Fibroblast of the aortic adventitia (primary cell): ENCODE measurements at regions not wholly inside any gene's neighbourhood (a gene's known extent, or its start where the extent isn't known, plus 50 kb on each side); places are given as distances from the start of the nearest gene placed in this dataset.
"Not testable (repeated sequence)": the region's sequence is repeated elsewhere in the genome, so short reads cannot be mapped to it uniquely, and the experiment has no call there.

Source experiments
- DNase-seq: peaks from one replicate; pipeline ENCODE4 v3.0.0-alpha.2; 2010; ENCODE audit warnings: low read depth
- H3K4me3 ChIP-seq: 2 replicates; pipeline ENCODE4 v1.5.1; 2011; ENCODE audit warnings: low read depth, mild to moderate bottlenecking, control low read depth, low read length, moderate library complexity
- CTCF ChIP-seq: IDR thresholded peaks from 2 replicates; pipeline ENCODE4 v1.5.1; 2011; ENCODE audit warnings: mild to moderate bottlenecking, low read length, control low read depth, inconsistent platforms; ENCODE audit not compliant: insufficient read depth

GRCh38 chr16:64343061-64343819, 778.6 kb downstream of the CDH11 start:
- no peak for TF ChIP-seq CTCF
- H3K4me3 ChIP-seq: no peak overlapping the region
- DNase-seq: no peak

- not testable (repeated sequence) for DNase-seq, H3K4me3 ChIP-seq
Observed at GRCh38 chr16:64341336-64341735, 780.5 kb downstream of the CDH11 start.

GRCh38 chr16:64339052-64339770, 782.7 kb downstream of the CDH11 start:
- no peak for TF ChIP-seq CTCF
- peak; percentile 84 for DNase-seq
- H3K4me3 ChIP-seq: no peak overlapping the region

GRCh38 chr16:64321881-64322280, 800.0 kb downstream of the CDH11 start:
- TF ChIP-seq CTCF: no peak
- no peak overlapping the region for H3K4me3 ChIP-seq
- DNase-seq: no peak

- no peak for TF ChIP-seq CTCF
- DNase-seq: no peak
- no peak overlapping the region for H3K4me3 ChIP-seq
Observed at GRCh38 chr16:64321066-64321465, 800.8 kb downstream of the CDH11 start.

- H3K4me3 ChIP-seq: no peak overlapping the region
- DNase-seq: no peak
- no peak for TF ChIP-seq CTCF
Observed at GRCh38 chr16:64317601-64318000, 804.3 kb downstream of the CDH11 start.

GRCh38 chr16:64313726-64314125, 808.1 kb downstream of the CDH11 start:
- no peak overlapping the region for H3K4me3 ChIP-seq
- DNase-seq: no peak
- TF ChIP-seq CTCF: no peak
